ENCODE measurements at regions not wholly inside any gene's neighbourhood (a gene's known extent, or its start where the extent isn't known, plus 50 kb on each side); places are given as distances from the start of the nearest gene placed in this dataset.

DNA sequence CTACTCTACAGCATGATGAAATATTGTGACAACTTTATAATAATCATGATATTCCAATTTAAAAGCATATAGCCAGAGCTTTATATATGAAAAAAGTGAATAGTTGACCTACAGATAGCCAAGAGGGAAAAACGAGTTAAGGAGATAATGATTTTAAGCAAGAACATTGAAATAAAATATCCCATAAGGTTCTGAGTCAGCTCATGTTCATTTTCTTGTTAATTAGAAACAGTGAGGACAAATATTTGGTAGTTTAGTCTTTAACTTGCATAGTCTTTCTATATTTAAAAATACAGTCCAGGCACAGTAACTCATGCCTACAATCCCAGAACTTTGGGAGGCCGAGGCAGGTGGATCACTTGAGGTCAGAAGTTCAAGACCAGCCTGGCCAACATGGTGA is 55.8 kb upstream of the CDH6 start:
- no peak for DNase-seq

DNA sequence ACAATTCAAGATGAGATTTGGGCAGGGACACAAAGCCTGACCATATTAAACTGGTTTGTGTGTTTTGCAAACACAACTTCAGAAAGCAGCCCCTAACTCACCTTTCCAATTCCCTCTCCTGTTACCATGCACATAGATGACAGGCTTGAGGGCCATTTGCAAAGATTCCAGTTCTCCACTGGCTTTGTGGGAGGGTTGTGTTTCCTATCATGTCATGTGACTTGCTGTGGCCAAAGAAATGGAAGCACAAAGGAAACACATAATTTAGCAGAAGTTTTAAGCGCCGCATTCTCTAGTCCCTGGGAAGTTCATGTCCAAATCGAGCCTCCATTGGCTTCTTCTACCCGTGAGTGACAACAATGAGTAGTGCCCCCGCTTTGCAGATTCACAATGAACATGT is 57.9 kb upstream of the CDH6 start:
- DNase-seq, result no peak

DNA sequence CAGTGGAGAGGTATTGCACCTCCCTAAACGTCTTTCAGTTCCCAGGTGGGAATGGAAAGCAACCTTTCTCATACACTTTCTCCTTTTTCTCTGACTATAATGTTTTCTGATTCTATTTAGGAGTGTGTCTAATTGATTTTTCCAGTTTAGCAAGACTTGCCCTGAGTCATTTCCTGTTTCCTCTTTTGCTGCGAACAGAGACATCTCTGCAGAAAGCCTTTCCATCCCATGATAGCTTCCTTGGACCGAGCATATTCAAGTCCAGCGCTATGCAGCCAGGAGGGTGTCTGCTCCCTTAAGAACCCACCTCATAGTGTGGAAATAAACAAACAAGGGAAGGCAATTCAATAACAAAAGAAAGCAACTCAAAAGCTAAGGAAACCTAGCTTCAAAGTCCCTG is 60.0 kb upstream of the CDH6 start:
- no peak for DNase-seq

DNA sequence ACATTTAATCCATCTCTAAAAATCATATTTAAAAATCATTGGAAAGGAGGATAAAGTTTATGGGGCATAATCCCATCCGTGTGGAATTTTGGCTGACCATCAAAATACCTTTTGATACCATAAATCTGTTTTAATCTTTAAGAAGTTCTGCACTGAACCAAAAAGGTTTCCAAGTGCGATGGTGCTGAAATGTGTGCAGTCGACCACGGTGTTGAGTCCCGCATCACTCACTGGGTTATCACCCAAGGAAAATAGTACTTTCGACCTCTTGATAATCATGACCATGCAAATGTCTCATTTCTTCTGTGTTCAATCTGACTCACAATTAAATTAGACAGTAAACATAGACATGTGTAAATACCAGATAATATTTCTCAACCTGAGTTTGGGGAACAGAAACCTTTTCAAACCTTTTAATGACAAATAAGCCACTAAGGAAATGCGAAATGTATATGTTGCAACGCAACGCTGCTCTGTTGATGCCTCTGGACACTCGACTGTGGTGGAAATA is 62.0 kb upstream of the CDH6 start:
- no peak for DNase-seq

DNA sequence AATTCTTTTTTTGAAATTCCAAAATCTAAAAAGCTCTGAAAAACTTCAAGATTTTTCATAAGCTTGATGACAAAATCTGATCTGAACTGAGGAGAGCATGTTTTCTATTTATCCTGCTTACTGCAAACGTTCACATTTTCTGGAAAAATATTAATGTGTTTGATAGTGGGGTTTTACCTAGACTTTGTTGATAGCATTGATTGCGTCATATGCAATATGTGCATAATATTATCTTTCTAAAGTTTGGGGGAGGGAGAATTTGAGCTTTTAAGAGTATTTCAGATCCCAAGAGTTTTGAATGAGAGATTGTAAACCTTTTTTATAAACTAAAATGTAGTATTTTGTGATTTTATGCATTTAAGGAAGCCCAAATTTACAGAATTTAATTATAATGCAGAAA is 62.8 kb upstream of the CDH6 start:
- DNase-seq, result no peak

DNA sequence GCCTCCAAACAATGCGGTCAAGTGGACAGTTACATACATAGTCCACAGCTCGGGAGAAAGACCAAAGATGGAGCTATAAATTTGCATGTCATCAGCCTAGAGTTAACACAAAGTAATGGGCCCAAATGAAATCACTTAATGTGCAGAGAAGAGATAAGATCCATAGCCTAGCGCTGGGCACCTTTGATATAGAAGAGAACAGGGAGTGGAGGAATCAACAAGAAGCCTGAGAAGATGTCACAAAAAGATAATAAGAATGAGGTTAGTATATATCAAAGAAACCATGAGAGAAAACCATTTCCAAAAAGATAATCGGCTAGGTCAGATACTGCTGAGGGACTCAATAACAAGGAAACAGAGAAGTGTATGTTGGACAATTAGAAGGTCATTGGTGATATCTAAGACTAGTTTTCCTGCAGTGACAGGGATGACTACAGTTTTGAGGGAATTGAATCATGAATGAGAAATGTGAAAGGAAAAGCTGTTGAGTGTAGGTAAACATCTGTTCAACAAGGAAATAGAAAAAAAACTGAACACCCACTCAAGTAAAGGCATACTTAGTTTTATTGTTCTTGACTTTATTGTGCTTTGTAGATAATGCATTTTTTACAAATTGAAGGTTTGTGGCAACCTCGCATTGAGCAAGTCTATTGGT is 68.7 kb upstream of the CDH6 start:
- no peak for DNase-seq

DNA sequence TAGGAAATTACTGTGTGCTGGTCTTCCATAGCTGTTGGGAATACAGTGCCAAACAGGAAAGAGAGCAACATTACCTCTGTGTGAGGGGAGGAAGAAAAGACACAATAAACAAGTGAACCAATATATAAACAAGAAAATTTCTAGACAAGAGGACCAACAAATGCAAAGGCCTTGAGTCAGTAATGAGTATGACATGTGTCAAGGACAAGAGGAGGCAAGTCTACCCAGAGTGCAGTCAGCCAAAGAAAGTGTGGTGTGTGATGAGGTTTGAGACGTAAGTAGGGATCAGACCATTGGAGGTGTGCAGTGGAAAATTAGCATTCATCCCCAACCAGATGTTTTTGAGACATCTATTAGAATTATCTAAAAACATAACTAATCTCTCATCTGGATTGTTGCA is 69.5 kb upstream of the CDH6 start:
- DNase-seq, result no peak

DNA sequence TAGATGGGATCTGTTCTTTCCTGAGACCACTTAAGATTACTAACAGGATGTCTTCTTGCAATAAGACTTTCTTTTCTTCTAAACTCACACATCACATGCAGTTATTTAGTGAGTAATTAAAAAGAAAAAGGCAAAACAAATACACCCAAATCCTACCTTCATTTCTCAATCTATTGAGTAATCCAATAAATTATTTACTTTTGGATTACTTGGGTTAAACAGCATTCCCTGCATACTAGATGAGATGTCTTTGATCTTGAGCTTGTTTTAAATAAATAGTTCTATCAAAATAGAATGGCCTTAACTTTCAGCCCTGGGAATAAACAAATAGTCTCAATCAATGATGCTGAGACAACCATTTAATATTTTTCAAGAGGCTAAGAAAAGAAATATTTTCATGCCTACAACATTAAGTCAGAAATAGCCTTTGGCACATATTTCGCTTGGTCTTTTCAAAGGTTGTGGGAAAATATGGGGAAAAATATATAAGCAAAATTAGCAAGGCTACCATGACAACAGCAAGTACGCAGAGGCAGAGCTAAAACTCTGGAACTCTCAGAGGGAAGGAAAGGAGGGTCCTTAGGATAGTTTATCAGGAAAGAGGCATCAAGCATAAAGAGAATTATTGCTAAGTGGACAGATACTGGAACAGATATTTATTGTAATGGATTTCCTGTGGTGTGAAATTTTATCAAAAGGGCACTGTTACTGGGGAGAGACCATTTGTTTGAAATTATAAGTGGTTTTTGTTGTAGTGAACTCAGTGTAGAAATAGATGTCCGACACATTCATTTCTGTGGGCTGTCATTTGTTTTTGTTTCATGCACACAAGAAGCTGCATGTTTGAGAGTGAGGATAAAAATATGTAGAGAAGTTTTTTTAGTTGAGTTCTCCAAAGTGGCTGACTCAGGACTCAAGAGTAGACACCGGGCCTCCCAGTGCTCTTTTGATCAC is 70.2 kb upstream of the CDH6 start:
- no peak for DNase-seq

DNA sequence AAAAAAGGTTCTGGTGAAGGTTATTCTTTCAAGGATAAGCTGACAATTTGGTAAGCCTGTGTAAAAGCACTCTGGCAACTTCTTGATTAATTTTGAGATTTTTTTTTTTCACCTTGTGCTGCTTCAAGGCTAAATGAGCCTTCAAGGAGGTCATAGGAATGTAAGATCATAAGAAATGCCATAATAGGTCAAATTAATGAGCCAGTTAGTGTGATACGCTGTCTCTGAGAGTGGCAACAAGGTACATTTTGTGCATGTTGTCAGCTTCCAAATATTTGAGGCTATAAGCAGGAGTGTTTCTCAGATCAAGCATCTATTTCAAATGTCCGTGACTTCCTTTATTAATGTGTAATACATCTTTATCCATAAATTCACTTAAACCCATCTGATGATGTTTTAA is 72.3 kb upstream of the CDH6 start:
- DNase-seq, result no peak

DNA sequence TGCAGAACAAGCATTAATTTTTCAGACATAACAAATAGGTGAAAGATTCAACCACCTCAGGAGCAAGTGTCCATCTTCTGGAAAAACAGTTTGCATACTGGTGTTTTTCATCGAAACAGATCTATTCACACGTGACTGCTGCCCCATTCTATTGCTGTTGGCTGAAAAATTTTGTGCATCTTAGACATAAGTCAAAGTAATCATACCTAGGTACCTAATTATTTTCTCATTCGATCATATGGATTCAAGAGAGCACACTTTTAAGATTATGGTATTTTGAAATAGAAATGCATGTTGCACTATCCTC is 72.9 kb upstream of the CDH6 start:
- no peak for DNase-seq

DNA sequence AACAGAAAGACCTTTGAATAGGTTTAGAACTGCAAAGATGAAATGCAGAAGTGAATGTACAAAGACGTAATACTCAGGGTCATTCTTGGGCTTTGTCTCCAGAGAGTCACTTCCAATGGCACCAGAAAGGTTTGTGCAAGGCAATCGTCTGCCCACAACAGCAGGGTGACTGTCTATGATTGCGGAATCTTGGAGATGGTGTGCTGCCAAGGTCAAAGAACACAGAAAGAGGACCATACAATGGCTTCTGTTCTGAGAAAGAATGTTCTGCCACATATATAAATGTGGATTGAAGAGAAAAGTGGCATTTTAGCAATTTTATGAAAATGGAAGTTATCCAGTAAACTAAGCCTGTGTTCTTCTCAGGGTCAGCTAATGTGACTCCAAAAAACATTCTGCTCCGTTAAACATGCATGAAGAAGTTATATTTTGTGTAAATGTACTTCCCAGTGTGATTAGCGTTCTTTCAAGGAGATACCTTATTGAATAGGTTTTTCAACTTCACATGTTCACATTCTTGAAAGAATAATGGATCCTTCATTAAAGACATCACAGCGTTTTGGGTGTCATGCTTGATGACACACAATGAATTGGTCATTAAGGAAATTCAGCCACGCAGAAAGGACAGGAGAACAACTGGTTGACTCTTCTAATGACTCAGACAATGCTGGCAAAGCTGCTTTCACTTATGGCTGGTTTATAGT is 73.4 kb upstream of the CDH6 start:
- no peak for DNase-seq

DNA sequence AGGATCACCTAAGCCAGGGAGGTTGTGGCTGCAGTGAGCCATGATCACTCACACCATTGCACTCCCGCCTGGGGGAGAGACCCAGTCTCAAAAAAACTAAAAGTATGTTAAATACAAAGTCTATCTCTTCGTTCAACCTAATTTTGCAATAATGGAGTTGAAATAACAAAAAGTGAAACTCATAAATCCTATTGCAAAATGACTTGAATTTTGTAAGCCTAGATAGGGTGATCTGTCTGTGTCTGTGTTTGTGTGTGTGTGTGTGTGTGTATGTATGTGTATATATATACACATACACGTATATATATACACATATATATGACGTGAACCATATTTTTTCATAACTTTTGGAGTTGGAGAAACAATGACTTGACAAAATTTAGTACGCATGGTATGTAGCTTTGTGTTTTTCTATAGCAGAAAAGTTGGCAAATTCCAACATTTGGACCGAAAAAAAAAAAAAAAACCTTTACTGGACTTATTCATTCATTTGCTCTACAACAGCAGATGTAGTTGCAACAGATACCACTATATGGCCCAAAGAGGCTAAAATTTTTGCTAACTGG is 76.9 kb upstream of the CDH6 start:
- no peak for DNase-seq

DNA sequence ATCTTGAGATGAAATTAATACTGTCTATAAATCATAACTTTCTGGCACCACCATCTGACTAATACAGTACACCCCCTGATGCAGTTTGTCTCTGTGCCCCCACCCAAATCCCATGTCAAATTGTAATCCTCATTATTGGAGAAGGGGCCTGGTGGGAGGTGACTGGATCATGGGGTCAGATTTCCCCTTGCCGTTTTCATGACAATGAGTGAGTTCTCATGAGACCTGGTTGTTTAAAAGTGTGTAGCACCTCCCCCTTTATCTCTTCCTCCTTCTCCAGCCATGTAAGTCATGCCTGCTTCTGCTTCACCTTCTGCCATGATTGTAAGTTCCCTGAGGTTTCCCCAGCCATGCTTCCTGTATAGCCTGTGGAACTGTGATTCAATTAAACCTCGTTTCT is 78.7 kb upstream of the CDH6 start:
- no peak for DNase-seq

DNA sequence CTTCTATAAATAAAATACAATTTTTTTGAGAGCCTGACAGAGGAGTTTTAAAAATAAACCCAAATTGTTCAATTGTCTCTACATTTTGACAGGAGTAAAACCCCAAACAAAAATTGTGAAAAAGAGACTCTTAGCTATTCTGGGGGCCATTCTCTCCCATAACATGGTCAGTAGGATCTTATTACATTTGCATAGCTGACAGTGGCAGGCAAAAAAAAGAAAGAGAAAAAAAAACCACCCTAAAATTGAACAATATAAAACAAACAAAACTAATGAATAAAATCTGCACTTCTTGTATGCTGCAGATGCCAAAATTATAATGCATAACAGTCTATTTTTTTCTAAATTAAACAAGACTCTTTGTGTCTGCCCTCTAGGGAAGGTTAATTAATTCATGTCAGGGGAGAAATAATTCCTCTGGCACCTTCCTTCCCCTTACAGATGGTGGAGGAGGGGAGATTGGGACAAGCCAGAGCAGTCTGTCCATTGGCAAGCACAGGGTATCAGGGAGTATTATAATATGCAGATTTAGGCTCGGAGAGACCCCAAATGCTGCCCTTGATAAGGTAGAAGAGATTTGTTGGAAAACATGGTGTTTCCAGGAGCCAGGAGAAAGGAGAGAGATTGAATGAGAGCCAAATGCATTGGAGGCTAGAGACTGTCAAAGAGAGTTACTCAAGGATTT is 79.7 kb upstream of the CDH6 start:
- no peak for DNase-seq

DNA sequence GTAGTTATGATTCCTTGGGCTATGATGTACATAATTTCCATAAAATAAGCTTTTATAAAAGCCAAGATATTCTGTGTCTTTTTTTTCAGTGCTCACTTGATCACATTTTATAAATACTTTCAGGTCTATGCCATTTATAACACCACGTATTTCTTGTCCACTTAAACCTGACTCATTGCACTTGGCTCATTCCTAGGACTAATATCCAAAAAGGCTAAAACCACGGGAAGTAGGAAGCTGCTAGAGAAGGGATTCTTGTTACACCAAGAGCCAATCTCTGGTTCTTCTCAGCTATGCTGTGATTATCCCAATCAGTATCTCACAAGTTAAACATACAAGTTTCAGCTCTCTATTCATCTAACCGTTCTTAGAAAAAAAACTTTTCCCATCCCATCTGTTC is 80.4 kb upstream of the CDH6 start:
- no peak for DNase-seq

DNA sequence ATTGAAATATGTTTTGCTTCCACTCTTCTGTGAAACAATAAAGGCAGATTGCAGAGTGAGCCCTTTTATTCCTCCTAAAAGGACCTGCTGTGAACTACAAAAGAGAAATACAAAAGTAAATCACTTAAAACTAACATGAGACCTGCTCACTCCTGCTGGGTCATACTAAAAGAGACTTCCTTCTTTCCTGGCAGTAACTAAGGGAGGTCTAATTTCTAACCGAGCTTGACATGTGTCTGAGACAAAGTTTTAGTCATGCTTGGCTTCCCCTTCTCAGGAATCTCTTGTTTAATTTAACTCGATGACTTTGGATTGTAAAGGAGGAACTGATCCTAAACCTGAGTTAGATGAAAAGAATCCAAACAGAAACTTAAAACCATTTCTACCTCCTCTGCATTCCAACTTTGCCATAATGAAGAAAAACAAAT is 86.4 kb upstream of the CDH6 start:
- DNase-seq, result no peak

DNA sequence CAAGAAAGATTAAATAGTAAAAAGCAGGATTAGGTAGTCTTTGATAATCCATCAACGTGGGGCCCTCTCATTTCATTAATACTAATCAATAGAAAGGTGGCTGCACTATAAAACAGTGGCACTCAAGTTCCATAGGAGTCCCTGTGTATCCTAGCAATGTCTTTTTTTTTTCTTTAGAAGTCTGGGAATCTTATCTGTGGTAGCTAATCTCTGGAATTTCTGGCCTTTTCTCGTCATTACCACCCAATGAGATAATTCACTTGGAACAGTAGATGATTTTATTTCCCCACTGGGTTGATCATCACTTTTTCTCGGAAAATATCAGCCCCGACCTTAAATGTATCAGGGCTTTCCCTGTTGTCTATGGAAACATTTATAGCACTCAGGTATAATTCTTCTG is 86.8 kb upstream of the CDH6 start:
- DNase-seq, result no peak

DNA sequence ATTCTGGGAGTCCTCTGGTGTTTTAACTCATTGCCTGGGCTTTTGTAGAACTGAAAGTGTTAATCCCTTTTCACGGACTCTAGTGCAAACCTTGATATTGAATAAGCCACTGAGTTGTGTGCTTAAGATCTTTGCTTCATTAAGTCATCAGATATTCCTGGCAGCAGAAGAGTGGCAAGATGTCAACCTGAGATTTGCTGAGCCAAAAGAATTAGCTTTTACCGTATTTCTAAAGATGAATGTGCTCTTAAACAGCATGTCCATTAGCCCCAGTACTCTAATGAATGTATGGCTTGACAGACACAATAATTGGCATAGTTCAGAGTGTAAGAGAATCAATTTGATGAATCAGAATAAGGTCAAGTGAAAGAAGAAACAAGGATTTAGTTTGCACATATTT is 87.2 kb upstream of the CDH6 start:
- no peak for DNase-seq

DNA sequence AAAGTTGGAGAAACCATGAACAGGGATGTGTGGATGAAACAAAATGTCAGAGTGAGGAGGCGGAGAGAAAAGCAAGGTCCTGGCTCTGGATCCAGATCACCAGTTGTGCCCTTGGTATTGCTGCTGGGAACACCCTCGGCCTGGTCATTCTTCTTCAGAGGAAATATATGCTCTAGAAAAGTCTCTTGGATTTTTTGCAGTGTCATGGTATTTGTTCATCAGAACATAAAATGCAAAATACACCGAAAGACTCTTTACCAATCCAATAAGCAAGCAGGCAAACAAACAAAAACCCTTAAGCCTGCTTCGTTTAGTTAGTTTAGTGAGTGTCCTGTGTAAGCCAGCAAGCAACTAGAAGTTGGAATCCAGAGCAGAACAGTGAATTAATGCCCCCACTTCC is 88.7 kb upstream of the CDH6 start:
- DNase-seq, result no peak

DNA sequence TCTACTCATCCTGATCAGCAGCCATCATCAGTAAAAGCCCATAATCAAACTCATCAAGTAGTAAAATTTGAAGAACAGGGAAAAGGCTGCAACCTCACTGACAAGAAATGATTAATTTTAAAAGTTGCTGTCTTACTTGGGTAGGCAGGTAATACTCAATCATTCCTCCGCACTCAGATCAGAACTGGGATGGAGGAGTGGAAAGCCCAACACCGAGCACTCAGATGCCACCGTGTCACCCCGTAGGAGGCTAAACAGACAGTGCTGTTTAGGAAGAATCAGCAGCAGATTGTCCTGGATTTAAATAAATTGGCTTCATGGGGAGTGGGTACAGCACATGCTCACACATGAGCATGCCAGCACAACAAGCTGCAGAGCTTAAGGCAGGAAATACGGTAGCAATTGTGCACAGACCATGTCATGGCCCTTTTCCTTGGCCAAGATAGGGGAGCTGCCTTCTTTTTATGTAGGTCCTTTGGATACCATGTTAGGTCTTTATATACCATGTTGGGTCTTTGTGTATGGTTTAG is 92.6 kb upstream of the CDH6 start:
- no peak for DNase-seq

DNA sequence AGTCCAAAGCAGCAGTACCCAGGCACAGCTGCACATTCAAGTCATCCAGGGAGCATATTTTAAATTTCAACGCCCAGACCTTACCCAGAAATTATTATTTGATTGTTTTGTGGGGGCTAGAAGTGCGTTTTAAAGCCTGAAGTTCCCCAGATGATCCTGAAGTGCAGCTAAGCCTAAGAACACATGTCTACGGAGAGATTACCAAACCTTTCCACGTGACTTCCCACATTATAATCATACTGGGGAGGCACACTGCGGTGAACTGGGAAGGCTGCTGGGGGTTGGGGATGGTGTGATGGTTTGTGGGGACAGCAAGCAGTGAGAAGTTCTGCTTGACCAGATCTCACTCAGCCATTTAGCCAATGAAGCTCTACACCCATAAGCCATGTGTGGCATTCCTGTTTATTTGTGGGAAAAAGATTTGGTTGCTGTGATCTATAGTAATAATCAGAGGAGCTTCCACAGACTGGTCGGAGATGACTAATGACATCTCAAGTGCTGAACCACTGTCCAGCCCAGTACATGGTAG is 93.4 kb upstream of the CDH6 start:
- DNase-seq, result no peak

DNA sequence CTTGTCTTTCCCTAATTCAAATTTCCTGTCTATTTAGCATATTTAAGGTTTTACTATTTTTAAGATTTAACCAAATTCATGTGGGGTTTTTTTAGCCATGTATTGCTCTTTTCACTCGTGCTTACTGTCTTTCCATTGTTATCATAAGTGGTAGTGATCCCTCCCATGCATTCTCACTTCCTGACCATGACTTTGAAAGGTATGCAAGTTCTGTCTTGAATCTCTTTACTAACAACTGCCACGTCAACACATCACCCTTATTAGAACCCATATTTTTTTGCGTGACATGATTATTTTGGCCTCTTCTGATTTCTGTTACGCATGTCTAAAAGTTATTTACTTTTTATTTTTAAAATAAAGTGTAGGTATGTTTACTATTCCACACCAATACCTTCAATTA is 94.7 kb upstream of the CDH6 start:
- no peak for DNase-seq

All from effector CD8-positive, alpha-beta T cell (primary cell).